GM12873 (cell line): ENCODE measurements at regions not wholly inside any gene's neighbourhood (a gene's known extent, or its start where the extent isn't known, plus 50 kb on each side); places are given as distances from the start of the nearest gene placed in this dataset.

Experiments
- CTCF ChIP-seq: IDR thresholded peaks from 2 replicates; pipeline ENCODE4 v1.5.1; 2012; ENCODE audit warnings: low read depth, mild to moderate bottlenecking, moderate library complexity, low read length, control low read depth; ENCODE audit not compliant: insufficient read depth; ENCODE audit errors: missing control alignments

DNA sequence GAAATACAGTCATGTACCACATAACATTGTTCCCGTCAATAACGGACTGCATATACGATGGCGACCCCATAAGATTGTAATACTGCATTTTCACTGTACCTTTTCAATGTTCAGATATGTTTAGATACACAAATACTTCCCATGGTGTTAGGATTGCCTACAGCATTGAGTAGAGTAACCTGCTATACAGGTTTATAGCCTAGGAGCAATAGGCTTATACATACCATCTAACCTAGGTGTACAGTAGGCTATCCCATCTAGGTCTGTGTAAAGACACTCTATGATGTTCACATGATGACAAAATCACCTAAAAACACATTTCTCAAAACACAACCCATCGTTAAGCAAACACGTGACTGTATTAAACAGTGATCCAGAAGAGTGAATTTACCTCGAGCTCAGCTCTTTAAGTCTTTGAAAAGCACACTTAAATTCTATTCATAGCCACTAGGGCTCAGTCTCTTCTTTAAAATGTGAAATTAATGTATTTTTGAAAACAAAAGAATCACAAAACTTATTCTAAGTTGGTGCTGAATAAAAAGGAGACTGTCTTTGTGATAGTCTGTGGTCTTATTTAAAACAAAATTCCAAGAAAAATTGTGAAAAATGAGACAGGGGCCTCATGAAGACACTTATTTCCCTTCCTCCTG, 239.1 kb upstream of the ARID2 start:
- TF ChIP-seq CTCF: no peak

- TF ChIP-seq CTCF: no peak
Observed at GRCh38 chr12:45494279-45494678, 235.2 kb upstream of the ARID2 start.

DNA sequence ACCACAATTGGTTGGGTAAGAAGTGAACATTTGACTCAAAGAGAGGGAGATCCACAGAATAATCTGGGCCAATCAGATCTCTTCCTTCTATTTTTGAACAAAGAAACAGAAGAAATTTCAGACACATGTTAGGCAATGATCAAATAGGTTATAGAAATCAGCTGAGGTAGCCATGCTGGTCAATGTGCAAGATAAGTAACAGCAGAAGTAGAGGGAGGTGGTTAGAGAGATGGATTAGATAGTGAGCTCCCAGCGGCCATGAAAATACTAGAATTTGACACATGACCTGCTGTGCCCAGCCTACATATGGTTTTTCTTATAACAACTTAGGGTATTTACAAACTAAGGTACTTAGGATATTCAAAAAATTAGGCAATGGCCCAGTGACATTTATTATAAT, 230.9 kb upstream of the ARID2 start:
- no peak for TF ChIP-seq CTCF

DNA sequence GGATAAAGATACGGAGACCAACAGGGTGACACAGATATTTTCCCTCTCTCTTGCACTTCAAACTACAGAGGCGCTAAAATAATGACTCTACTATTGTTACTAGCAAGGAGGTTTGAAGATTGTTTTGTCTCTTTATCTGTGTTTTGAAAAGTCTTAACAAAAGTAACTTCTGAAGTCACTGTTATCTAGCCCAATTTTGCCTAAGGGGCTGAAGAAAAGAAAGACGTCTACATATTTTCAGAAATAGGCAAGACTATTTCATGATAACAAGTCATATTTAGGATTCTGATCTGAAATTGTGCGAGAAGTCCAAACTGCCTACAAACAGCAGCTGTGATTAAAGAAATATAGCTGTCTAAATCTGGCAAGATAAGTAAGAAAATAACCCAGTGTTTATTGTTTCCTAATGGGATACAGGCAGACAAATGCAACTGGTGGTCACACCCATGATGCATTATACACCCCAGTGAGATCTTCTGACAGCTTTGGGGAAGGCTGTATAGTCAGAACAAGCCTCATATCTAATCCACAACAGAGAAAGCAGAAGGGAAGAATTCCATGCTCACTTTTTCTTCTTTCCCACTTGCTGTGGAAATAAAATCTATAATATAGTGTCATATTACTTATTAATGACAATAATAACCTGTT, 226.9 kb upstream of the ARID2 start:
- no peak for TF ChIP-seq CTCF

- no peak for TF ChIP-seq CTCF
Observed at GRCh38 chr12:45503899-45504298, 225.6 kb upstream of the ARID2 start.

DNA sequence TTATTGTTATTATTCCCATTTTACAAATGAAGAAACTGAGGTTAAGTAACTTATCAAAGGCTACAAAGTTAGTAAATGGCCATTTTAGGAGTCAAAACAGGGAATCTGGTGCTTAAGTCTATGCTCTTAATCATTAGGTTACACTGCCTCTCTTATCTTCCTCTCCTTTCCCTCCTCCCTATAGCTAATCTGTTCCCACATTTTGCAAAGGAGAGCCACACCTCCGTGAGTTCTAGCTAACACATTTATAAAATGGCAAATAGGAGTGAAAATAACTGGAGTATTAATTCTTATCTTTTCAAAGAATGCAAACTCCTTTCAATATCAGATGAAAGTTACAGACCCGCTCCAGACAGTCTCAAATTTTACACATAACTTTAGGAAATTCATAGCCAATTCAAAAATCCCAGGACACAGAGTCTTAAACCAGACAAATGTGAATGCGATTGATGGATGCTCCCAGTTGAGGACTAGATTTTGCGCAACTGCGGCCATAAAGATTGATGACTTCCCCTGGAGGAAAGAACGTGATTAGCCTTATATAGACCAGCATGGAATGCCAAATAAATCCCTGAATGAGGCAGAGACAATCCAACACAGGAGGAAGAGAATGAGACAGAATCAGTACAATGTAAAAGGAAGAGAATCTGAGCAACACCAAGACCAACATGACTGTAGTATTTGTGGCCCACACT, 225.0 kb upstream of the ARID2 start:
- no peak for TF ChIP-seq CTCF

GRCh38 chr12:45509187-45509586, 220.3 kb upstream of the ARID2 start:
- no peak for TF ChIP-seq CTCF
